GM21786 (cell line): ENCODE measurements at regions not wholly inside any gene's neighbourhood (a gene's known extent, or its start where the extent isn't known, plus 50 kb on each side); places are given as distances from the start of the nearest gene placed in this dataset.

Experiments
- ATAC-seq: cut with Tn5 transposase; IDR thresholded peaks from one replicate; pipeline ENCODE4 v1.9.1; 2021; ENCODE audit not compliant: unreplicated experiment

DNA sequence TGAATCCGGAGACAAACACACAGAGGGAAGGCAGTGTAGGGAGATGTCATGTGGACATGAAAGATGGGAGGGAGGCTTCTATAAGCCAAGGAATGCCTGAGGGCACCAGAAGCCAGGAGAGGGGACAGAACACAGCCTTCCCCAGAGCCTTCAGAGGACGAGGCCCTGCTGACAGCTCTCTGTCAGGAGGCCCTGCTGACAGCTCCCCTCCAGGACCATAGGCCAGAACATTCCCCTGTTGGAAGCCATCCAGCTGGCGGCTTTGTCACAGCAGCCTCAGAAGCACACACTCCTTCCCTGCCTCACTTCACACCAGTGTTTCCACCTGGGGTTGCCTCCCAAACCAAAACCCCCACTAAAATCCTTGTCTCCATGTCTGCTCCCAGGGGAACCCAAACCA lies 171.3 kb upstream of the ID2 start:
- no peak for ATAC-seq

DNA sequence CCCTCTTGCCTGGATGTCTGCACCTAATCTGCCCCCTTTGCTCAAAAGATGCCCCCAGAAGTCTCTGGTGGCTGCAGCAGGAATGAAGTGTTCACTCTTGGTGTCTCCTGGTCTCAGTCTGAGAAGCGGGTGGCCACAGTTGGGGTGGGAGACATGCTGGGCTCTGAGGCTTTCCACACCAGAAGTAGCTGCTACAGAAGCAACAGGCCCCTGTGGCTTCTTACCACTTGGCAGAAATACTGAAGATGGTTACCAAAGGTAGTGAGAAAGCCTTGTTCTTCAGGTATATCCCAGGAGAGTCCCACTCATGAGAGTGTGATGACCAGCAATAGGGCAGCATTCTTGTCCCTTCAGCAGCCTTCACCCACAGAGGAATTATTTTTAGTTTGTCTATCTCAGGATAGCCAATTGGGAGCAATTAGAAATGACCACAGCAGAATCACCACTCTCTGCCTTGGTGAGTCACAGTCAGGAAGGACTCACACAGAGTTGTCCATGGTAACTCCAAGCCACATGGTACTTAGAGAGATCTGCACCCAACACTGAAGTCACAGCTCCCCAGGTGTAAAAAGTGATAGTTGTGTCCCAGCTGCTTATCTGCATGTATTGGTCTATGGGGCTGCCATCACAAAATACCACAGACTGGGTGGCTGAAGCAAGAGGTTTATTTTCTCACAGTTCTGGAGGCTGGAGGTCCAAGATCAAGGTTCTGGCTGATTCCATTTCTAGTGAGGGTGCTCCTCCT lies 169.8 kb upstream of the ID2 start:
- ATAC-seq = no peak

DNA sequence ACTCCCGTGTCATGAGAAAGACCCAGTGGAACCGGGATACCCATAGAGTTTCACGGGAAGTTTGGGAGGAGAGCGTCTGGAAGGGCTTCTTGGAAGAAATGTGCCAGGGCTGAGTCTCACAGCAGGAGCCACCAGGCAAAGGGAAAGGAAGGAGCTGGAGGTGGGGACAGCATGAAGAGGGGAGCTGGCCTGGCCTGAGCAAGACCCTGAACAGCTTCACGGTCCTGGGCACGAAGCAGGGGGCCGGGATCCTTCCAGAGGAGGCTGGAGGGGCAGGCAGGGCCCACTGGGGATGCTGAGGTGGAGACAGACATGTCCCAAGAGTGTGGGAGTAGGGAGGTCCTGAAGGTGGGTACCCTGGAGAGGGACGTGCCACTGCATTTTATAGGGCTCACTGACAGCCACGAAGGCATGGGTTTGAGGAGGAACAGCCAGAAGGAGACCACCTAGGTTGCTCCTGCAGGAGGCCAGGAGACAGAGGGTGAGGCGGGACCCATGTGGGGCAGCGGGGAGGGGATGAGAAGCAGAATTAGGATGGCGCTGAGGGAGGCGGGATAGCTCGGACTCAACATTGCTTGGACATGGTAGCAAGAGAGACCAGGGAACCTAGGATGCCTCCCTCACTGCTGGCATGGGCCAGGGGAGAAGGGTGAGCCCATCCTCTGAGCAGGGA lies 168.1 kb upstream of the ID2 start:
- ATAC-seq = no peak

- ATAC-seq = no peak
Measured at GRCh38 chr2:8514274-8514662, 167.6 kb upstream of the ID2 start.

GRCh38 chr2:8514796-8515758 lies 166.8 kb upstream of the ID2 start:
- ATAC-seq = peak; percentile 68

GRCh38 chr2:8515864-8516533 lies 165.9 kb upstream of the ID2 start:
- peak; percentile 29 for ATAC-seq

DNA sequence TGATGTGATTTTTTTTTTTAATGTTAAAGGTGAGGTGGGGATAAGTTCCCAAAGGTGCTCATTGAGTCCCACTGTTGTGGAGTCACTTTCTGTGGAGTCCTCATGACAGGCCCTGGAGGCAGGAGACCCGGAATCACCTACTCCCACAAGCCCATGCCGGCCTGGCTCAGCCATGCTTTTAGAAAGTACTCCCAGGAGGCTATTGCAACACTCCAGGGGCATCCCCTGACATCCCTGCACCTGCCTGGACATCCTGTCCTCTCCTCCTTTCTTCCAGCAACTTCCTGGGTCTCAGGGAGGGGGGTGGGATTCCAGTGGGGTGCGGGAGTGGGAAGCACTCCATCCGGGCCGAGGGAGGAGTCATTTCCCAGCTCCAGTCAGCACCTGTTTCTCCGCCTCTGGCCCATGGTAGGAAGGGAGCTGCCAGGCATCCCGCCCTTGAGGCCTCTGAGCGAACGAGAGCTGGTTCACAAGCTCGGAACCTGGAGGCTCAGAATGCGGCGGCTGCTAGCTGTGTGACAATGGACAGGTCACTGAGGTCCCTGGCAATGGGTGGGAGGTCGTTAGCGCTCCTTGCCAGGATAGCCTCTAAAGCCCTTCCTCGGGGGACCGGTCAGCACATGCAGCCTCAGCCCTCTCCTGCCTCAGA lies 163.9 kb upstream of the ID2 start:
- ATAC-seq = no peak

GRCh38 chr2:8518979-8519668 lies 162.7 kb upstream of the ID2 start:
- ATAC-seq = no peak

GRCh38 chr2:8520791-8521344 lies 161.0 kb upstream of the ID2 start:
- no peak for ATAC-seq

GRCh38 chr2:8522687-8523086 lies 159.2 kb upstream of the ID2 start:
- no peak for ATAC-seq

DNA sequence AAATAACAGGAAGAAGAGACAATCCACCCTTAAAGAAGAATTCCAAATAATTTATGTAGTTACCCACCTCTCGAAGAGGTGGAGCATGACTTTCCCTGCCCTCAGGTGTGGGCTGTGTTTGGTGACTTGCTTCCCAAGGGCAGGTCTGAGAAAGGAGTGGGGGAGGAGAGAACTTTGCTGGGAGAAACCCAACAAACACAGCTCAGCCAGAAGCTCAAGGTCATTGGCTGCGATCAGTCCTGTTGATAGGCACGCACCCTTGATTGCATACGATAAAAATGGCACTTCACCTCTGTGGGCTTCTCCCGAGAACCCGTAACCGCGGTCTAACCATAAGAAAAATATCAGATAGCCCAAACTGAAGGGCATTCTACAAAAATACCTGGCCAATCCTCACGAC lies 157.5 kb upstream of the ID2 start:
- ATAC-seq = no peak

DNA sequence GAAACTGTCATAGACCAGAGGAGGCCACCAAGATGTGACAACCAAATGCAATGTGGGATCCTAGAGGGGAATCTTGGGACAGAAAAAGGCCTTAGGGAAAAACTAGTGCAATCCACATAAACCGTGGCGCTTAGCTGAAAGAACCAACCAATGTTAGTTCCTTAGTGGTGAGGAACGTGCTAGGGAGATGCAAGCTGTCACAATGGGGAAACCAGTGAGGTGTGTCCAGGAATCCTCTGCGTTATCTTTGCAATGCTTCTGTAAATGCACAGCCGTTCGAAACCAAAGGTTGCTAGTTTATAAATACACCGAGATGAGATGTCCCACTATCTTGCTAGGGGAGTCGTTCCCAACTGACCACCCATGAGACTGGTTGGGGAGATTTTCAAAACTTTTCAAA lies 157.0 kb upstream of the ID2 start:
- no peak for ATAC-seq

- ATAC-seq = no peak
Measured at GRCh38 chr2:8525236-8525581, 156.6 kb upstream of the ID2 start.

DNA sequence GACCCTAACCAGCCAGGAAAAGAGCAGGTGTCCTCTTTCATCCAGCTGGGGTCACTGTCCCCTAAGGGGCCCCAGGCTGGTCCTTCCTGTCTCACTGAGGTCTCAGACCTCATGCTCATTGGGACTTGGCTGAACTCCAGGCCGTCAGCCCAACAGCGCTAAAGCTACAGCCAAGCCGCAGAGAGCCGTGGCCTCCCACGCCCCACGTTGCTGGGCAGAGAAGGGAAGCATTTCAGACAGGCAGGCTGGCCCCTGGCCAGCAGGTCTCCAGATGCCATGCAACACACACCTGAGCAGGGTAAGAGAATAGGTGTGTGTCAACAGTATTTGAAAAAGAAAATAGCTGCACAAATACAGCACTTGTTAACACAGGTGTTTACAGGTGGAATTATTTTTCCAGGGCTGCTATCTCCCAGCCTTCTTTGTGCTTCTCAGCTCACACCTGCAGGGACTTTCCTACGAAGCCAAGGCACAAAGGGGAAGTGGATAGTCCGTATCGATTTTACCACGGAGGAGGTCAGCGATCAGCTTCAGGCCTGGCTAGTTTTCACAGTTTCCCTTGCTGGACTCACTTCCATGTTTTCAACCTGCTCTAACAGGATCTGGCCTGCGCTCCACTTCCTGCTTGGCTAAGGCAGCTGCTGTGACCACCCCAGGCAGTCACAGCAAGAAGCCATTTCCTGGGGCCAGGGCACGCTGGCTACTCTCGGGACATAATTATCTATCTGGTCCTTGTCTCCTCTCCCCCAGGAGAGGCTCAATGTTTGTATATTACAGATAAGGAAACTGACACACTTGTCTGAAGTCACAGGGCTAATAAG lies 156.1 kb upstream of the ID2 start:
- peak; percentile 70 for ATAC-seq

- no peak for ATAC-seq
Measured at GRCh38 chr2:8526403-8526696, 155.5 kb upstream of the ID2 start.

DNA sequence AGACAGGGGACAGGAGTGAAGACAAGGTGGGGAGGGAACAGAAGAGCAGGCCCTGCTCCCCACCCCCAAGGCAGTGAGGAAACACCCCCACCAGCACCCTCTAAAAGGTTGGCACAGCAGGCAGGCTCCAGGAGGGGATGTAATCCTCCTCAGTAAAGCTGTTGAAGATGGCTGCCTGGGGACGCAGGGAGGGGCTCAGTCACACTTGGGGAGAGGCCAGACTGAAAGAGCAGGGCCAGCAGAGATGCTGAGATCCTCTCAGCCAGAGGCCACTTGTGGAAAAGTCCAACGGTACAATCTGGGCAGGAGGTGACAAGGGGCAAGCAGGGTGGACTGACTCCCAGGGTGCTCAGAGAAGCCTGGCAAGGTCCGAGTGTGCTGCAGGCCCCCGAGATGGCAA lies 154.8 kb upstream of the ID2 start:
- ATAC-seq = no peak

DNA sequence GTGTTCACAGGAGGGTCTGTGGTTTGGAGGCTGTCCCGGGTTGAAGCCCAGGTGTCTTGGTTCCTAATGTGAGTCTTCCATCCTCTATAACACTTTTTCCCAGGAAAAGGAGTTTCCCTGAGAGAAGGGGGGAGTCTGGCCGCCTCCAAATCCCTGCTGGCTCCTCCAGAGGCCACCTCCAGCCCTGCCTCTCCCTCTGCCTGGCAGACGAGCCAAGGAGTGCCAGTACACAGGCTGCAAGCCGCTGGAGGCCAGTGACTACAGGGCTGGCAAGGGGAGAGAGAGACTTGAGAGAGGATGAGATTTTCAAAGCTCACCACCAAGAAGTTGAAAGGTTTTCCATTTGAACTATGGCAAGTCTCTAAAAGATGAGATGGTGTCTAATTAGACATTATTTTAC lies 154.2 kb upstream of the ID2 start:
- no peak for ATAC-seq

GRCh38 chr2:8528863-8529262 lies 153.0 kb upstream of the ID2 start:
- ATAC-seq = no peak

DNA sequence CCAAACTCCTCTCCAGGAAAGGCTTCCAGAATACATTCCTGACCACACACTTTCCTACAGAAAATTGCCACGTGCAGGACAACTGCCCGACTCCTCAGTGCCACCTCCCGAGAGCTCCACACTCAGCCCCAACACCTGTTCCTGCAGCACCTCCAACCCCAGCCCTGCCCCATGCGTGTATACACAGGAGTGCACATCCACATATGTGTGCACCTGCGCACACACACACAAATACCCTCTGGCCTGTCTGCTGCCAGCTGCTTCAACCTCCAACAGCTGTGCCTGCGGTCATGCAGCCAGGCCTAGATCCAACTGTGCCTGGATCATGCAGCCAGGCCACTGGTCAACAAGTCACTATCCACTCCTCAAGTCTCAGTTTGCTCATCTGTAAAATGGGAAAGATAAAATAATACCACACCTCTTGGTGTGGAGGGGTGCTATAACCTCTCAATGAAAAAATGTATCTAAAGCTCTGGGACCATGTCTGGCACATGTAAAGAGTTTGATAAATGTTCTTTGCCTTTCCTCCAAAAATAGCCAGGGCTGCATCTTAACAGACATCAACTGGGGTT lies 152.1 kb upstream of the ID2 start:
- no peak for ATAC-seq
